HEK293 (cell line): ENCODE measurements at regions not wholly inside any gene's neighbourhood (a gene's known extent, or its start where the extent isn't known, plus 50 kb on each side); places are given as distances from the start of the nearest gene placed in this dataset.
"Not testable (repeated sequence)": the region's sequence is repeated elsewhere in the genome, so short reads cannot be mapped to it uniquely, and the experiment has no call there.

ENCODE experiments used
- CTCF ChIA-PET: fragments of 350-600 bp; formaldehyde crosslinking; extraction: SDS; loops from one replicate; lab custom pipeline; 2021; ENCODE audit warnings: antibody characterized with exemption; lab: Yijun Ruan, JAX
- POLR2A ChIA-PET: fragments of 300-600 bp; formaldehyde crosslinking; extraction: SDS; loops from one replicate; lab custom pipeline; 2020; ENCODE audit warnings: antibody characterized with exemption, inconsistent platforms; lab: Yijun Ruan, JAX
- H3K27ac ChIP-seq: fragments of 200-500 bp; sonication (Bioruptor generic); 2 replicates; pipeline ENCODE4 v1.5.1; 2014; ENCODE audit warnings: low read depth, low read length, control low read depth, inconsistent platforms; ENCODE audit errors: extremely low read depth
- H3K36me3 ChIP-seq, 2 experiments: fragments of 200-500 bp in 1 of 2; sonication (Bioruptor generic) in 1 of 2; 1 replicate in 1 of 2; 2 replicates in 1 of 2; pipeline ENCODE4 v1.5.1; 2014 to 2017; ENCODE audit warnings: inconsistent platforms in 2 of 2, low read length in 2 of 2; ENCODE audit not compliant: control insufficient read depth in 2 of 2, insufficient read depth in 1 of 2
- H3K4me1 ChIP-seq: fragments of 200-500 bp; sonication (Bioruptor generic); 2 replicates; pipeline ENCODE4 v1.5.1; 2014; ENCODE audit warnings: mild to moderate bottlenecking, low read length, inconsistent platforms; ENCODE audit not compliant: control insufficient read depth, insufficient read depth
- H3K4me3 ChIP-seq: 2 replicates; pipeline ENCODE4 v1.5.1; 2011; ENCODE audit warnings: low read depth, mild to moderate bottlenecking, control low read depth, low read length, moderate library complexity
- H3K9me3 ChIP-seq: fragments of 200-500 bp; sonication (Bioruptor generic); 2 replicates; pipeline ENCODE4 v1.5.1; 2014; ENCODE audit warnings: low read depth, low read length, inconsistent platforms; ENCODE audit not compliant: control insufficient read depth, insufficient read depth
- ELK4 ChIP-seq: IDR thresholded peaks from 2 replicates; pipeline ENCODE4 v1.6.1; 2011; ENCODE audit warnings: mild to moderate bottlenecking, low read depth, low read length, borderline replicate concordance
- GLI4 ChIP-seq: fragments of 450-650 bp; formaldehyde crosslinking; IDR thresholded peaks from 2 replicates; pipeline ENCODE4 v1.5.1; 2016; ENCODE audit warnings: missing biosample characterization, missing genetic modification characterization
- KLF17 ChIP-seq: fragments of 450-650 bp; formaldehyde crosslinking; IDR thresholded peaks from 2 replicates; pipeline ENCODE4 v1.5.1; 2016; ENCODE audit warnings: missing biosample characterization, missing genetic modification characterization
- PATZ1 ChIP-seq: fragments of 450-650 bp; formaldehyde crosslinking; IDR thresholded peaks from 2 replicates; pipeline ENCODE4 v1.5.1; 2016; ENCODE audit warnings: missing biosample characterization, missing genetic modification characterization
- SCRT2 ChIP-seq: fragments of 450-650 bp; formaldehyde crosslinking; IDR thresholded peaks from 2 replicates; pipeline ENCODE4 v1.5.1; 2016; ENCODE audit warnings: missing biosample characterization, missing genetic modification characterization
- SP3 ChIP-seq: fragments of 450-650 bp; formaldehyde crosslinking; IDR thresholded peaks from 2 replicates; pipeline ENCODE4 v1.5.1; 2016; ENCODE audit warnings: missing biosample characterization, missing genetic modification characterization
- ZBTB6 ChIP-seq: fragments of 450-650 bp; formaldehyde crosslinking; IDR thresholded peaks from 2 replicates; pipeline ENCODE4 v1.5.1; 2017; ENCODE audit warnings: missing biosample characterization, missing genetic modification characterization
- ZNF10 ChIP-seq: fragments of 450-650 bp; formaldehyde crosslinking; IDR thresholded peaks from 2 replicates; pipeline ENCODE4 v1.5.1; 2017; ENCODE audit warnings: missing biosample characterization, missing genetic modification characterization
- ZNF202 ChIP-seq: fragments of 450-650 bp; formaldehyde crosslinking; IDR thresholded peaks from 2 replicates; pipeline ENCODE4 v1.5.1; 2016; ENCODE audit warnings: missing biosample characterization, missing genetic modification characterization, borderline replicate concordance
- ZNF221 ChIP-seq: fragments of 450-650 bp; formaldehyde crosslinking; IDR thresholded peaks from 2 replicates; pipeline ENCODE4 v1.5.1; 2017; ENCODE audit warnings: missing biosample characterization, missing genetic modification characterization, borderline replicate concordance
- ZNF223 ChIP-seq: fragments of 450-650 bp; formaldehyde crosslinking; IDR thresholded peaks from 2 replicates; pipeline ENCODE4 v1.5.1; 2016; ENCODE audit warnings: missing biosample characterization, missing genetic modification characterization
- ZNF274 ChIP-seq, 2 experiments: fragments of 200-500 bp in 1 of 2; fragments of 450-650 bp in 1 of 2; sonication (Bioruptor generic) in 1 of 2; formaldehyde crosslinking in 1 of 2; IDR thresholded peaks; 2 replicates each; pipeline versions ENCODE4 v1.5.1 to v1.6.1; 2014 to 2016; ENCODE audit warnings: borderline replicate concordance in 1 of 2, inconsistent platforms in 1 of 2, low read length in 1 of 2, missing biosample characterization in 1 of 2, missing genetic modification characterization in 1 of 2
- ZNF501 ChIP-seq: fragments of 450-650 bp; formaldehyde crosslinking; IDR thresholded peaks from 2 replicates; pipeline ENCODE4 v1.5.1; 2016; ENCODE audit warnings: missing biosample characterization, missing genetic modification characterization
- ZNF571 ChIP-seq: fragments of 450-650 bp; formaldehyde crosslinking; IDR thresholded peaks from 2 replicates; pipeline ENCODE4 v1.5.0; 2017; ENCODE audit warnings: missing biosample characterization, missing genetic modification characterization
- ZNF580 ChIP-seq: fragments of 450-650 bp; formaldehyde crosslinking; IDR thresholded peaks from 2 replicates; pipeline ENCODE4 v1.5.1; 2016; ENCODE audit warnings: missing biosample characterization, missing genetic modification characterization
- ZNF596 ChIP-seq: fragments of 450-650 bp; IDR thresholded peaks from 2 replicates; pipeline ENCODE4 v1.5.0; 2018; ENCODE audit warnings: missing biosample characterization, mild to moderate bottlenecking, missing genetic modification characterization, moderate library complexity
- TF ChIP-seq, protein P1 (sequence below): fragments of 450-650 bp; formaldehyde crosslinking; IDR thresholded peaks from 2 replicates; pipeline ENCODE4 v1.5.1; 2016; ENCODE audit warnings: missing biosample characterization, missing genetic modification characterization
- TF ChIP-seq, protein P2 (sequence below): fragments of 450-650 bp; formaldehyde crosslinking; IDR thresholded peaks from 2 replicates; pipeline ENCODE4 v1.5.1; 2016; ENCODE audit warnings: missing biosample characterization, missing genetic modification characterization
- TF ChIP-seq, protein P3 (sequence below): fragments of 450-650 bp; formaldehyde crosslinking; IDR thresholded peaks from 2 replicates; pipeline ENCODE4 v1.5.1; 2016; ENCODE audit warnings: missing biosample characterization, missing genetic modification characterization, low read depth

- H3K27ac ChIP-seq: no peak overlapping the region
- TF ChIP-seq ZNF596 (tag by site-specific recombination) (no peak), PATZ1 (tag by site-specific recombination) (no peak), ZNF223 (tag by site-specific recombination) (no peak), ZNF202 (tag by site-specific recombination) (no peak), ZNF274 (IDR thresholded peaks at IDR 0.05; ENCODE audit: low read length) (no peak), ZNF274 (tag by site-specific recombination; IDR thresholded peaks at IDR 0.05; ENCODE audit: borderline replicate concordance) (no peak), ZNF580 (no peak), ZNF221 (tag by site-specific recombination) (no peak)
- TF ChIP-seq, protein P1, sequence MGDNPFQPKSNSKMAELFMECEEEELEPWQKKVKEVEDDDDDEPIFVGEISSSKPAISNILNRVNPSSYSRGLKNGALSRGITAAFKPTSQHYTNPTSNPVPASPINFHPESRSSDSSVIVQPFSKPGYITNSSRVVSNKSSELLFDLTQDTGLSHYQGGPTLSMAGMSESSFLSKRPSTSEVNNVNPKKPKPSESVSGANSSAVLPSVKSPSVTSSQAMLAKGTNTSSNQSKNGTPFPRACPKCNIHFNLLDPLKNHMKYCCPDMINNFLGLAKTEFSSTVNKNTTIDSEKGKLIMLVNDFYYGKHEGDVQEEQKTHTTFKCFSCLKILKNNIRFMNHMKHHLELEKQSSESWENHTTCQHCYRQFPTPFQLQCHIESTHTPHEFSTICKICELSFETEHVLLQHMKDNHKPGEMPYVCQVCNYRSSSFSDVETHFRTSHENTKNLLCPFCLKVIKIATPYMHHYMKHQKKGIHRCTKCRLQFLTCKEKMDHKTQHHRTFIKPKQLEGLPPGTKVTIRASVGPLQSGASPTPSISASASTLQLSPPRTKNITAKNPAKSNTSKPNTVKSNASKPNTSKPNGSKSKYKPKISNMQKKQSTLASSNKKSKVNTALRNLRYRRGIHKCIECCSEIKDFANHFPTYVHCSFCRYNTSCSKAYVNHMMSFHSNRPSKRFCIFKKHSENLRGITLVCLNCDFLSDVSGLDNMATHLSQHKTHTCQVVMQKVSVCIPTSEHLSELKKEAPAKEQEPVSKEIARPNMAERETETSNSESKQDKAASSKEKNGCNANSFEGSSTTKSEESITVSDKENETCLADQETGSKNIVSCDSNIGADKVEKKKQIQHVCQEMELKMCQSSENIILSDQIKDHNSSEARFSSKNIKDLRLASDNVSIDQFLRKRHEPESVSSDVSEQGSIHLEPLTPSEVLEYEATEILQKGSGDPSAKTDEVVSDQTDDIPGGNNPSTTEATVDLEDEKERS: no peak
- no peak overlapping the region for H3K4me3 ChIP-seq
- no peaks in the 10 kb centered on the region for H3K9me3 ChIP-seq
- POLR2A ChIA-PET: no interaction called here
- H3K4me1 ChIP-seq: no peaks in the 10 kb centered on the region
- H3K36me3 ChIP-seq: no peaks in the 10 kb centered on the region
- CTCF ChIA-PET: no interaction called here
Measured at GRCh38 chr17:71779482-71779881, 341.3 kb upstream of the SOX9 start.

DNA sequence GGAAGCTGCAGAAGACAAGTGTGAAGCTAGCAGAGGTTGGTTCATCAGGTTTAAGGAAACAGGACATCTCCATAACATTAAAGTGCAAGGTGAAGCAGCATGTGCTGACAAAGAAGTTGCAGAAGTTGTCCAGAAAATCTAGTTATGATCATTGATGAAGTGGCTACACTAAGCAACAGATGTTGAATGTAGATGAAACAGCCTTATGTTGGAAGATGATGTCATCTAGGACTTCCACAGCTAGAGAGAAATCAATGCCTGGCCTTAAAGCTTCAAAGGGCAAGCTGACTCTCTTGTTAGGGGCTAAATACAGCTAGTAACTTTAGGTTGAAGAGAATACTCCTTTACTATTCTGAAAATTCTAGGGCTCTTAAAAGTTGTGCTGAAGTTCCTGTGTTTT, 340.2 kb upstream of the SOX9 start:
- H3K36me3 ChIP-seq: no peaks in the 10 kb centered on the region
- POLR2A ChIA-PET: no interaction called here
- CTCF ChIA-PET: interaction anchor here (0.6 to 1.6 kb wide), 2 partner anchors 15 to 585 kb away, joined by 3 to 5 read pairs; no protein-coding TSS in a partner anchor
- no peaks in the 10 kb centered on the region for H3K9me3 ChIP-seq
- no peak for TF ChIP-seq ZNF571 (tag by site-specific recombination)
- peak; percentile 70 for TF ChIP-seq SCRT2 (tag by site-specific recombination)
- TF ChIP-seq, protein P2, sequence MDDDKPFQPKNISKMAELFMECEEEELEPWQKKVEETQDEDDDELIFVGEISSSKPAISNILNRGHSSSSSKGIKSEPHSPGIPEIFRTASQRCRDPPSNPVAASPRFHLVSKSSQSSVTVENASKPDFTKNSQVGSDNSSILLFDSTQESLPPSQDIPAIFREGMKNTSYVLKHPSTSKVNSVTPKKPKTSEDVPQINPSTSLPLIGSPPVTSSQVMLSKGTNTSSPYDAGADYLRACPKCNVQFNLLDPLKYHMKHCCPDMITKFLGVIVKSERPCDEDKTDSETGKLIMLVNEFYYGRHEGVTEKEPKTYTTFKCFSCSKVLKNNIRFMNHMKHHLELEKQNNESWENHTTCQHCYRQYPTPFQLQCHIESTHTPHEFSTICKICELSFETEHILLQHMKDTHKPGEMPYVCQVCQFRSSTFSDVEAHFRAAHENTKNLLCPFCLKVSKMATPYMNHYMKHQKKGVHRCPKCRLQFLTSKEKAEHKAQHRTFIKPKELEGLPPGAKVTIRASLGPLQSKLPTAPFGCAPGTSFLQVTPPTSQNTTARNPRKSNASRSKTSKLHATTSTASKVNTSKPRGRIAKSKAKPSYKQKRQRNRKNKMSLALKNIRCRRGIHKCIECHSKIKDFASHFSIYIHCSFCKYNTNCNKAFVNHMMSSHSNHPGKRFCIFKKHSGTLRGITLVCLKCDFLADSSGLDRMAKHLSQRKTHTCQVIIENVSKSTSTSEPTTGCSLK: no peak
- TF ChIP-seq, protein P3, sequence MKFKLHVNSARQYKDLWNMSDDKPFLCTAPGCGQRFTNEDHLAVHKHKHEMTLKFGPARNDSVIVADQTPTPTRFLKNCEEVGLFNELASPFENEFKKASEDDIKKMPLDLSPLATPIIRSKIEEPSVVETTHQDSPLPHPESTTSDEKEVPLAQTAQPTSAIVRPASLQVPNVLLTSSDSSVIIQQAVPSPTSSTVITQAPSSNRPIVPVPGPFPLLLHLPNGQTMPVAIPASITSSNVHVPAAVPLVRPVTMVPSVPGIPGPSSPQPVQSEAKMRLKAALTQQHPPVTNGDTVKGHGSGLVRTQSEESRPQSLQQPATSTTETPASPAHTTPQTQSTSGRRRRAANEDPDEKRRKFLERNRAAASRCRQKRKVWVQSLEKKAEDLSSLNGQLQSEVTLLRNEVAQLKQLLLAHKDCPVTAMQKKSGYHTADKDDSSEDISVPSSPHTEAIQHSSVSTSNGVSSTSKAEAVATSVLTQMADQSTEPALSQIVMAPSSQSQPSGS: peak; percentile 74
- no peak for TF ChIP-seq GLI4 (tag by site-specific recombination)
- TF ChIP-seq ZNF501 (tag by site-specific recombination): no peak
- no peak for TF ChIP-seq KLF17 (tag by site-specific recombination)
- no peak for TF ChIP-seq ZBTB6 (tag by site-specific recombination)
- TF ChIP-seq SP3: no peak
- TF ChIP-seq ZNF10 (tag by site-specific recombination): no peak
- no peak for TF ChIP-seq ELK4
- H3K4me3 ChIP-seq: no peak overlapping the region
- no peaks in the 10 kb centered on the region for H3K4me1 ChIP-seq
- no peak overlapping the region for H3K27ac ChIP-seq

- H3K9me3 ChIP-seq, H3K4me1 ChIP-seq, H3K36me3 ChIP-seq, POLR2A ChIA-PET, CTCF ChIA-PET, H3K4me3 ChIP-seq, H3K27ac ChIP-seq: not testable (repeated sequence)
Measured at GRCh38 chr17:71782021-71782420, 338.8 kb upstream of the SOX9 start.
